ENCODE measurements at regions not wholly inside any gene's neighbourhood (a gene's known extent, or its start where the extent isn't known, plus 50 kb on each side); places are given as distances from the start of the nearest gene placed in this dataset.

- Histone ChIP-seq H3K36me3 (ENCODE audit: control insufficient read depth in 2 of 2, extremely low read depth in 1 of 2, insufficient read depth in 2 of 2, low read length in 2 of 2) (no peaks in the 10 kb centered on the region), H3K9ac (replicated peaks; ENCODE audit: extremely low read depth, insufficient read depth, low read length) (no peak overlapping the region), H3K27me3 (ENCODE audit: control insufficient read depth in 2 of 2, insufficient read depth in 2 of 2, low read length in 2 of 2) (no peaks in the 10 kb centered on the region), H2AFZ (ENCODE audit: low read depth, low read length) (no peak overlapping the region), H3K9me1 (replicated peaks; ENCODE audit: control insufficient read depth, extremely low read depth, insufficient read depth, low read length) (no peaks in the 10 kb centered on the region), H3K4me2 (ENCODE audit: insufficient read depth, low read length) (no peak overlapping the region), H3K4me3 (replicated peaks in 1 of 3; ENCODE audit: insufficient read depth in 1 of 3, low read depth in 1 of 3, low read length in 3 of 3) (no peak overlapping the region), H3K9me3 (replicated peaks; ENCODE audit: control insufficient read depth, insufficient read depth, low read length) (no peaks in the 10 kb centered on the region), H3K27ac (ENCODE audit: insufficient read depth, low read depth, low read length) (no peak overlapping the region), H4K20me1 (replicated peaks; ENCODE audit: control insufficient read depth, extremely low read depth, insufficient read depth, low read length) (no peaks in the 10 kb centered on the region), H3K79me2 (ENCODE audit: control insufficient read depth, insufficient read depth, low read length) (no peaks in the 10 kb centered on the region), H3K4me1 (ENCODE audit: control insufficient read depth, extremely low read depth, insufficient read depth, low read length) (no peaks in the 10 kb centered on the region)
- DNase-seq (ENCODE audit: low read depth, low spot score) = no peak
- no peak for FAIRE-seq
- no TSS peak for BruUV-seq (replicated peaks)
- POLR2A ChIA-PET = no interaction called here
- TF ChIP-seq FOS (IDR thresholded peaks at IDR 0.05; ENCODE audit: borderline replicate concordance, insufficient read depth, low read length) (no peak), MYC (IDR thresholded peaks at IDR 0.05; ENCODE audit: low read depth, low read length) (no peak), POLR2A (IDR thresholded peaks at IDR 0.05; ENCODE audit: low read depth, low read length) (no peak), EZH2 (IDR thresholded peaks at IDR 0.05; ENCODE audit: borderline replicate concordance, low read depth, low read length, severe bottlenecking) (no peak), CTCF (IDR thresholded peaks at IDR 0.05; ENCODE audit: extremely low read depth in 1 of 2, insufficient read depth in 1 of 2, low read depth in 1 of 2, low read length in 2 of 2) (no peak), JUN (IDR thresholded peaks at IDR 0.05; ENCODE audit: borderline replicate concordance, insufficient read depth, insufficient read length, low read depth) (no peak), POLR2AphosphoS5 (IDR thresholded peaks at IDR 0.05; ENCODE audit: insufficient read depth, low read depth, low read length) (no peak), MAX (IDR thresholded peaks at IDR 0.05; ENCODE audit: insufficient read depth, insufficient read length) (no peak), GATA2 (IDR thresholded peaks at IDR 0.05; ENCODE audit: insufficient read depth, insufficient read length, low read depth, low read length) (no peak)
- CTCF ChIA-PET = no interaction called here
- intact Hi-C loops (cut with micrococcal nuclease) (no loop called here), dilution Hi-C loops (cut with MboI; ENCODE audit: extremely low pct_ligation_motif_present, low sequenced_read_pairs) (no loop called here)
Observed at GRCh38 chr2:402206-402605, 114.3 kb upstream of the ALKAL2 start.

Data from endothelial cell of umbilical vein (primary cell).